GM19452 (cell line): ENCODE measurements at regions not wholly inside any gene's neighbourhood (a gene's known extent, or its start where the extent isn't known, plus 50 kb on each side); places are given as distances from the start of the nearest gene placed in this dataset.

Experiments
- ATAC-seq: cut with Tn5 transposase; IDR thresholded peaks from one replicate; pipeline ENCODE4 v1.9.1; 2021; ENCODE audit not compliant: unreplicated experiment

DNA sequence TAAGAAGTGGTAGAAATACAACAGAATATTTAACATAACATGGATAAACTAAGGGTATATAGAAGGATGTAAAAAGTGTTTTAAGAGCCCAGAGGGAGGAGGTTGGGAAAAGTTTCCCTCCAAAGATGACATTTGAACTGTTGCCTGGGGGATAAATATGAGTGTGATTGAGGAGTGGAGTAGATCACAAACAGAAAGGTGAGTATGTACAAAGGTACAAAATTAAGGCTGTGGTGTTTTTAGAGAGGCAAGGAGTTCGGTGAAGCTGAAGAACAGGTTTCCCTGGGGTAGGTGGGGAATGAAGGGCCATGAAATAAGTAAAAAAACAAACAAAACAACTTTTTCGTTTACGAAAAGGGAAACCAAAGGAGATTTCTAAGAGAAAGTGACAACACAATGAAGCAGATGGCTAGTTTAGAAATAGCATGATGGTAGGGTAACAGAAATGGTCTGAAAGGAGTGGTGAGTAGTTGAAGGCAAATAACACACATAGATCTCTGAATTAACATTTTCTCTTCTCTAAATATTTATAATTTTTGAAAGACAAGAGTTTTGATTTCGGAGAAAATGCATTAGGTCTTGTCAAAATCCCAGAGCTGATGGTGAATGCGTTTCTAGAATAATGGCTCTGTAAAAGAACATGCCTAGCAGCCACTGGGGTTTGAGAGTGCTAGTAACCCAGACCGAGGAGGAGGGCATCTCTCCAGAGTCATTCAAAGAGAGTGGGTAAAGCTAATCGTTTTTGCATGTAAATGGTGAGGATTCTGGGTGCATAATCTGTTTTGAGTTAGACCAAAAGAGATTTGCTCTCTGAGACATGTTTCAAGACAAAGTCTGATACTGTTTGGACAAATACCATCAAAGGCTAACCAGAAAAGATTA is 240.4 kb upstream of the DCN start:
- no peak for ATAC-seq

DNA sequence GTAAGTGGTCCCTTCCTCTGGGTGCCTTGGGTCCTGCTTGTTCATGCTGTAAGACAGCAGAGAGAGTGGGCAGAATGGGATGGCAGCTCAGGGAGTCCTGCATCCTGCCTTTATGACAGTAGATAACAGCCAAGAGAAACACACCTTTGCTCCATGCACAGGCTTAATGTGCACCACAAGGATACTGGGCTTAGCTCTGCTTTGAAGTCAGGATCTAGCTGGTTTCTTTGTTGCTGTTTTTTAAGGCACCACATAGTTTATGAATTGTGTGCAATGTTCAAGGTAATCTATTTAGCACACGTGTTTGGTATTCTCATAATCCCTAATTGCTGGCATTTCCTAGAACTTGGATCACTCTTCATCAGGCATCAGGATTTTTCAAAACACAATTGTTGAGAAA is 239.5 kb upstream of the DCN start:
- no peak for ATAC-seq

GRCh38 chr12:91419809-91420208 is 237.2 kb upstream of the DCN start:
- ATAC-seq = no peak

DNA sequence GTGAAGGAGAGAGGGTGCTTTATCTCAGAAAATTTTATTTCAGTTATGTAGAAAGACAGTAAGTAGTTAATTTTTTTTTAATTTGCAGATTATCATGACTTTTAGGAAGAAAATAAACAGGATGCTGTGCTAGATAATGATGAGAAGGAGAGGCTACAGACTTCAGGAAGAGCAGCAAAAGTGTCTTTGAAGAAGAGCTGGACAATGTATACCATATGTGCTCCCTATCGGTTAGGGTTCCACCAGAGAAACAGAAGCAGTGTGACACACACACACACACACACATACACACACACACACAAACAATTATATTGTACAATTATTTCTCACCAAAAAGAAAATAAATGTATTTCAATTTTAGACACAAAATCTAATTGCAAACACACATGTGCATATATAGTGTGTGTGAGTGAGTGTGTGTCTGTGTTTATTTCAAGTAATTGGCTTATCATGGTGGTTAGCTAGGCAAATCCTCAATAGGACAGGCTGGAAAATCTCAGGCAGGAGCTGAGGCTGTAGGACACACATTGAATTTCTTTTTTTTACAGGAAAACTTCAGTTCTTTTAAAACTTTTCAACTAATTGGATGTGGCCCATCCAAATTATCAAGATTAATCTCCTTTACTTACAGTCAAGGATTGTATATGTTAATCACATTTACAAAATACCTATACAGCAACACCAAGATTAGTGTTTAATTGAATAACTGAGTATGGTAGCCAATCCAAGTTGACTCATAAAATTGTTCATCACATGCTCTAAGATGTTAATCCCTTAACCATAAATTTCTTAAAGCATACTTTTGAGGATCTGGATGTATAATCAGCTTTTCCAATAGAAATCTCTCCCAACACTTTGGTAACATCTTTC is 235.8 kb upstream of the DCN start:
- no peak for ATAC-seq

DNA sequence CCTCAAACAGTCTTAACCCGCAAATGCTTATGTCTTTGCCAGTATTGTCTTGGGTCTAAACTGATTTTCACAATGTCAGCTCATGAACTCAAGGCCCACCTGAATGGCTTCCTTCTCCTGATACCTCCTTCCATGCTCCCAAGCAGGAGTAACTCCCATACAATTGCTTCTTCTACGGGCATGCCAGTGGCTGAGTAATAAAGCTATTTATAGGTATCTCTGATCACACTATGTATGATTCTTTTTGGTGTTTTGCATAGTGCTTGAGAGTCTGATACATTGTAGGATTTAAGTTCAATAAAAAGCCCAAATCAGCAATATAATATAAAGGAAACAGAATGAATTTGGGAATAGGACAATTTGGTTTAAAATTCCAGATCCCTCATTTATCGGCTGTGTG is 235.0 kb upstream of the DCN start:
- ATAC-seq = no peak

GRCh38 chr12:91414636-91415035 is 232.0 kb upstream of the DCN start:
- no peak for ATAC-seq

GRCh38 chr12:91413581-91414546 is 231.2 kb upstream of the DCN start:
- no peak for ATAC-seq

DNA sequence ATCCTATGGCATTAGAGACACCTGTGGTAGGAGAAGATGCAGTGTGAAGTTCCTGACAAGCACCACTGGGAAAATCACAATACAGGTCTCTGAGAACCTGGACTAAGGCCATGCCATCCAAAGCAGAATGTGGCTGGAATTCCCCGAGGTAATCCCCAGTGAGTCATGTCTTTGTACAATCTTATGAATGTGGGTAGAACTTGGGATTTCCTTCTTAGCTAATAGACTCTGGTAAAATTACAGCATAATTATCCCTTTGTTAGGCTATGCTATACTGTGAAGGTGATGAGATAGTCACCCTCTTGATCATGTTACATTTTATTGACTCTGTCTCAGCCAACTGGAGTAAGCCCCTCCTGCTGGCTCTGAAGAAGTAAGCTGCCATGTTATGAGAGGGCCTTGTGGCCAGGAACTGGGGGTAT is 224.3 kb upstream of the DCN start:
- ATAC-seq = peak; percentile 67

GRCh38 chr12:91404441-91404840 is 221.8 kb upstream of the DCN start:
- ATAC-seq = no peak

DNA sequence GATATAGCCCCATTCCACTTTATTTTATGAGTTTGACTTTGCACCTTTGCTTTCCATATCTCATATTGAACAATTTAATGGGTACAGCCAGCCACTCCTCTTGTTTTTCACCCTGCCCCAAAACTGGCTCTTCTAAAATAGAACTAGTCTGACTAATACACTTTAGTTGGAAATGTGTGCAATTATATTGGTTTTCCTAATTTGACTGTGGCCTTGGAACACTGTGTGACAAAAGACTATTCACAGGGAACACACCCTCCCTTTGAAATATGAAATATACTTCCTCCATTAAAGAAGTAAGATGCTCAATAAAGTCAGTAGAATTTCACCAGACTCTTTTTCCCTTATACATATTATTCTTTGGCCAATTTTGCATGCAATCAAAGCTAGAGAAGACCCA is 218.6 kb upstream of the DCN start:
- no peak for ATAC-seq

GRCh38 chr12:91400271-91400670 is 217.7 kb upstream of the DCN start:
- no peak for ATAC-seq

DNA sequence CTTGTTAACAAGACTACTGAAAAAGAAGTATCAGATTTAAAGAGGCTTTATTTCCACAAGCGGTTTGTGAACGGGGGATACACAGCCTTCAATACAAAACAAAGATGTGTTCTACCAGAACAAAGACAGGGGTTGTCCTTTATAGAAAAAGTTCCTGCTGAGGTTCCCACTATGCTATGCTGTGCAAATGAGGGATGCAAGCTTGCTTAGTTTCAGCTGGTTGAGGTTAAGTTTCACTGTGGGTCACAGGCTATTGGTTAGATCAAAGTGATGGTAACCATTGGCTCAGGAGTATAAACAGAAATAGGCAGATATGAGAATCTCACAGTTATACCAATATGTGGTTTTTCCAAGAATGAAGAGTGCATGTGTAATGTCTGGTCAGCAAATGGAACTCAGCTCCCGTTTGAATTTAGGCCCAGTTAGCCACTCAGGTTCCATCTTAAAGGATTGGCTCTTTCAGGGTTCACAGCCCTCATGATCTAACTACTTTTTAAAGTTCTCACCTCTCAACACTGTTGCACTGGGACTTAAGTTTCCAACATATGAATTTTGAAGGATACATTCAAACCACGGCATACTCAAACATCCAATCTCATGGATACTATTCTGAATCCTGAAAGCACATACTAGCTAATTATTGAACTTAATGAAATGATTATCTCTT is 215.4 kb upstream of the DCN start:
- no peak for ATAC-seq

GRCh38 chr12:91396293-91396692 is 213.7 kb upstream of the DCN start:
- ATAC-seq = no peak

DNA sequence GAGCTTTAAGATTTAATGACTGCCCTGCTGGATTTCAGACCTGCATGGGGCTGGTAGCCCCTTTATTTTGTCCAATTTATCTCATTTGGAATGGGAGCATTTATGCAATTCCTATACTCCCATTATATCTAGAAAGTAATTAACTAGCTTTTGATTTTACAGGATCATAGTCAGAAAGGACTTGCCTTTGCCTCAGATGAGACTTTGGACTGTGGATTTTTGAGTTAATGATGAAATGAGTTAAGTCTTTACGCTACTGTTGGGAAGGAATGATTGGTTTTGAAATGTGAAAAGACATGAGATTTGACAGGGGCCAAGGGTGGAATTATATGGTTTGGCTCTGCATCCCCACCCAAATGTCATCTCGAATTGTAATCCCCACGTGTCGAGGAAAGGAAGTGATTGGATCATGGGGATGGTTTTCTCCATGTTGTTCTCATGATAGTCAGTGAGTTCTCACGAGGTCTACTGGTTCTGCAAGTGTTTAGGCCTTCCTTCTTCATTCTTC is 213.1 kb upstream of the DCN start:
- no peak for ATAC-seq

GRCh38 chr12:91394903-91395302 is 212.3 kb upstream of the DCN start:
- no peak for ATAC-seq

DNA sequence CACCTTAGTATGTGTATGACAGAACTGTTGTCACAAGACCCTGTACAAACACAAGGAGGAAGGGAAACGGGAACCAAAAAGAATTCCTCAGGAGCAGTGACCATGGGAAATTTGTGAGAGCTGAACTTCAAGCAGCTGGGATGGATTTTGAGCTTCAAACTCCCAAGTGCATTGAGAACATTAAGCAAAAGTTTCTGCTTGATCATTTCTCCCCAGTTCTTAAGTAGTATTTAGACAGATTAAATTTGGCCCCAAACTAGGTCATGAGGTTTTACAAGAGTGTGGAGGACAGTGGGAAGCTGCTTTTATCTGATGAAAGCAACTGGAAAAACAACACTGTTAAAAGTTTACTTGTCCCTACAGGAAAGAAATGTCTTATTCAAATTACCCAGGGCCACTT is 206.0 kb upstream of the DCN start:
- ATAC-seq = no peak

DNA sequence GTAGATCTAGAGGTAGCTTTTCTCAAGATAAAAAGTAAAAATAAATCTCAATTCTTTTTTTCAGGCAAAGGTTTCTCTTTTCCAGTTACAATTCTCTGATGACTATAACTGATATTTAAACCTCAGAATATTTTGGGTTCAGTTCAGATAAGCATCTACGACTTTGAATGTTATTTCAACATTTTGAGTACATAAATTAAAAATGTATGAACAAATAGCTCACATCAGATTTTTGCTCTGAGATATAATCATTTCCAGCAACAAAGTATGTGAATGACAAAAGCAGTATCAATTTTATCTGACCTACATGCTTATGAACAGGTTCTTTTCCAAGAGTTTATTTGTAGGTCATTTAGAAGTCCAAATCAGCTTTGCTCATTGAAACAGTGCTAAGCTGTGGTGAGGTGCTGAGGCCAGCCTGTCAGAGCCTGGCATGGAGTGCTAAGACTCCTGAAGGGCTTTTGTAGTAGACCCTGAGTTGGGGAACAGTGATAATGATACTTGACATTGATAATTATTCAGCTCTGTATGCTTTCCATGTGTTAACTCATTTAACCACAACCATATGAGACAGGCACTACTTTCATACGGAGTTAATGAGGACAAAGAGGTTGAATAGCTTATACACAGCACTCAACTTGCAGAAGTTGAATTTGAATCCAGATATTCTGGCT is 205.0 kb upstream of the DCN start:
- no peak for ATAC-seq

DNA sequence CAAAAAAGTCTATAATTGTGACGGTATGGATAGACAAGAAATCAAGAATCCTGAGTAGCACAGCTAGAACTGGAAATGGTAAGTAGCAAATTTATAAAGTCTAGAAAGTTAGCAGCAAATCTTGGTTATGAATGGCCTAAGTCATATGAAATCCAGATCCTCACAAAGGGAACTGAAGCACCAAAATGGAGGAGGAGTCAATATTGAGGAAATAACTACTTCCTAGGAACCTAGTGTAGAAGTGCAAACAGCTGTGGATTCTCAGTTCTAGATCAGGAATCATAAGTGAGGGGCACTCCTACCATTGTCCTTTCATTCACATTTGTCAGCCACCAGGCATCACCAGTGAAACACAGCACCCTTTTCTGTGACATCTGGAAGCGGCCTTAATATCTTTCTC is 202.2 kb upstream of the DCN start:
- no peak for ATAC-seq

- no peak for ATAC-seq
Measured at GRCh38 chr12:91384366-91384765, 201.7 kb upstream of the DCN start.

DNA sequence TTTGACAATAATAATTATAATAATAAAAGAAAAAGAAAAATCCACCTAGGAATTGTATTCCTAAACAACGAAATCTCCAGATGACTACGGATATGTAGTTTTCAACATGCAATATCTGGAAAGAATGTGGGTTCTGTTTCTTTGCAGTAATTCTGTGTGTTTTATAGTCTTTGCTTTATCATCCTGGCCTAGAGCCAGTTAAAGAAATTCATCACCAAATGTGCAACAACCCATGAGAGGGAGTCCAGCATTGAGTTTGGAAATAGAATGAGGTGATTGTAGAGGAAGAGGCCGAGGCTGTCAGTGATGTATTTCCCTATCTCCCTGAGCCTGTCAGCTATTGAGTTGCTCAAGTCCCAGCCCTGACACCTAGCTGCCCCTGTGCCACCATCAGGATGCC is 200.5 kb upstream of the DCN start:
- ATAC-seq = no peak
